ENCODE measurements at regions not wholly inside any gene's neighbourhood (a gene's known extent, or its start where the extent isn't known, plus 50 kb on each side); places are given as distances from the start of the nearest gene placed in this dataset.
"Not testable (repeated sequence)": the region's sequence is repeated elsewhere in the genome, so short reads cannot be mapped to it uniquely, and the experiment has no call there.

GRCh38 chrX:1126738-1127137 lies 85.7 kb downstream of the CRLF2 start:
- DNase-seq (no peak), ATAC-seq (replicated peaks in 1 of 4) (no peak)
- H3K4me1 Mint-ChIP-seq, result no peaks in the 10 kb centered on the region
- no peak overlapping the region for H3K27ac Mint-ChIP-seq
- no peaks in the 10 kb centered on the region for H3K9me3 Mint-ChIP-seq
- ChIA-PET POLR2A (no interaction called here), CTCF (no interaction called here)
- Histone ChIP-seq H3K27ac (ENCODE audit: low read length) (no peak overlapping the region), H3K4me1 (ENCODE audit: control insufficient read depth in 1 of 2, extremely low read depth in 1 of 2, insufficient read depth in 2 of 2, low read length in 2 of 2) (no peaks in the 10 kb centered on the region), H3K4me3 (ENCODE audit: control insufficient read depth in 1 of 2, extremely low read depth in 1 of 2, low read length in 1 of 2) (no peak overlapping the region), H3K27me3 (replicated peaks in 1 of 2; ENCODE audit: control insufficient read depth in 2 of 2, extremely low read depth in 1 of 2, insufficient read depth in 2 of 2, low read length in 1 of 2) (peaks cover 0 to 12% of the 10 kb centered on the region in 2 experiments), H3K9me3 (no peaks in the 10 kb centered on the region), H3K36me3 (ENCODE audit: control insufficient read depth in 2 of 2, extremely low read depth in 1 of 2, insufficient read depth in 1 of 2, low read length in 1 of 2) (no peaks in the 10 kb centered on the region)
- peaks cover 22 to 30% of the 10 kb centered on the region in 2 donors for H3K27me3 Mint-ChIP-seq
- WGBS (ENCODE audit: insufficient coverage), result 91% methylated on average over 3 of the region's 3 CpGs
- H3K4me3 Mint-ChIP-seq, result no peak overlapping the region
- no peaks in the 10 kb centered on the region for H3K36me3 Mint-ChIP-seq

- no peak overlapping the region for H3K27ac ChIP-seq (ENCODE audit: low read length)
- H3K36me3 ChIP-seq (ENCODE audit: control insufficient read depth in 2 of 2, extremely low read depth in 1 of 2, insufficient read depth in 1 of 2, low read length in 1 of 2), result no peaks in the 10 kb centered on the region
- DNase-seq (no peak), ATAC-seq (replicated peaks in 1 of 4) (no peak)
- Mint-ChIP-seq H3K9me3 (no peaks in the 10 kb centered on the region), H3K27ac (no peak overlapping the region), H3K27me3 (peaks cover 22 to 42% of the 10 kb centered on the region in 2 donors), H3K4me3 (no peak overlapping the region), H3K36me3 (no peaks in the 10 kb centered on the region), H3K4me1 (no peaks in the 10 kb centered on the region)
- no peak overlapping the region for H3K4me3 ChIP-seq (ENCODE audit: control insufficient read depth in 1 of 2, extremely low read depth in 1 of 2, low read length in 1 of 2)
- no peaks in the 10 kb centered on the region for H3K4me1 ChIP-seq (ENCODE audit: control insufficient read depth in 1 of 2, extremely low read depth in 1 of 2, insufficient read depth in 2 of 2, low read length in 2 of 2)
- no peaks in the 10 kb centered on the region for H3K9me3 ChIP-seq
- peaks cover 0 to 12% of the 10 kb centered on the region in 2 experiments for H3K27me3 ChIP-seq (replicated peaks in 1 of 2; ENCODE audit: control insufficient read depth in 2 of 2, extremely low read depth in 1 of 2, insufficient read depth in 2 of 2, low read length in 1 of 2)
- ChIA-PET POLR2A (no interaction called here), CTCF (no interaction called here)
- 75% methylated on average over 9 of the region's 11 CpGs for WGBS (ENCODE audit: insufficient coverage)
These were observed 87.9 kb downstream of the CRLF2 start for GRCh38 chrX:1124531-1124930.

- peaks cover 22 to 46% of the 10 kb centered on the region in 2 donors for H3K27me3 Mint-ChIP-seq
- H3K36me3 Mint-ChIP-seq; DNase-seq; H3K4me3 ChIP-seq (ENCODE audit: control insufficient read depth in 1 of 2, extremely low read depth in 1 of 2, low read length in 1 of 2); H3K9me3 ChIP-seq; H3K9me3 Mint-ChIP-seq; H3K4me1 Mint-ChIP-seq; H3K36me3 ChIP-seq (ENCODE audit: control insufficient read depth in 2 of 2, extremely low read depth in 1 of 2, insufficient read depth in 1 of 2, low read length in 1 of 2); H3K27ac ChIP-seq (ENCODE audit: low read length); H3K4me1 ChIP-seq (ENCODE audit: control insufficient read depth in 1 of 2, extremely low read depth in 1 of 2, insufficient read depth in 2 of 2, low read length in 2 of 2); H3K27ac Mint-ChIP-seq; CTCF ChIA-PET; POLR2A ChIA-PET; ATAC-seq (replicated peaks in 1 of 4); H3K4me3 Mint-ChIP-seq: not testable (repeated sequence)
- 95% methylated on average over 4 of the region's 12 CpGs for WGBS (ENCODE audit: insufficient coverage)
- H3K27me3 ChIP-seq (replicated peaks in 1 of 2; ENCODE audit: control insufficient read depth in 2 of 2, extremely low read depth in 1 of 2, insufficient read depth in 2 of 2, low read length in 1 of 2), result peaks cover 0 to 12% of the 10 kb centered on the region in 2 experiments
These were observed 89.6 kb downstream of the CRLF2 start for GRCh38 chrX:1122851-1123250.

- Mint-ChIP-seq H3K27ac (no peak overlapping the region), H3K27me3 (peaks cover 22 to 52% of the 10 kb centered on the region in 2 donors), H3K4me3 (no peak overlapping the region), H3K4me1 (no peaks in the 10 kb centered on the region), H3K36me3 (no peaks in the 10 kb centered on the region), H3K9me3 (no peaks in the 10 kb centered on the region)
- no peaks in the 10 kb centered on the region for H3K9me3 ChIP-seq
- H3K4me1 ChIP-seq (ENCODE audit: control insufficient read depth in 1 of 2, extremely low read depth in 1 of 2, insufficient read depth in 2 of 2, low read length in 2 of 2), result no peaks in the 10 kb centered on the region
- peaks cover 0 to 12% of the 10 kb centered on the region in 2 experiments for H3K27me3 ChIP-seq (replicated peaks in 1 of 2; ENCODE audit: control insufficient read depth in 2 of 2, extremely low read depth in 1 of 2, insufficient read depth in 2 of 2, low read length in 1 of 2)
- DNase-seq (no peak), ATAC-seq (replicated peaks in 1 of 4) (no peak)
- WGBS (ENCODE audit: insufficient coverage), result no CpG with 5 or more reads among the region's 2 CpGs
- H3K27ac ChIP-seq (ENCODE audit: low read length), result no peak overlapping the region
- ChIA-PET CTCF (no interaction called here), POLR2A (no interaction called here)
- no peaks in the 10 kb centered on the region for H3K36me3 ChIP-seq (ENCODE audit: control insufficient read depth in 2 of 2, extremely low read depth in 1 of 2, insufficient read depth in 1 of 2, low read length in 1 of 2)
- no peak overlapping the region for H3K4me3 ChIP-seq (ENCODE audit: control insufficient read depth in 1 of 2, extremely low read depth in 1 of 2, low read length in 1 of 2)
These were observed 93.2 kb downstream of the CRLF2 start for GRCh38 chrX:1119275-1119674.

GRCh38 chrX:1118572-1119199 lies 93.8 kb downstream of the CRLF2 start:
- no peaks in the 10 kb centered on the region for H3K9me3 Mint-ChIP-seq

GRCh38 chrX:1115411-1115810 lies 97.0 kb downstream of the CRLF2 start:
- not testable (repeated sequence) for H3K9me3 Mint-ChIP-seq

More at GRCh38 chrX:1118572-1119199, 93.8 kb downstream of the CRLF2 start:
- ATAC-seq (replicated peaks in 1 of 4), result no peak
- Histone ChIP-seq H3K27ac (ENCODE audit: low read length) (no peak overlapping the region), H3K36me3 (ENCODE audit: control insufficient read depth in 2 of 2, extremely low read depth in 1 of 2, insufficient read depth in 1 of 2, low read length in 1 of 2) (no peaks in the 10 kb centered on the region), H3K4me3 (ENCODE audit: control insufficient read depth in 1 of 2, extremely low read depth in 1 of 2, low read length in 1 of 2) (no peak overlapping the region), H3K4me1 (ENCODE audit: control insufficient read depth in 1 of 2, extremely low read depth in 1 of 2, insufficient read depth in 2 of 2, low read length in 2 of 2) (no peaks in the 10 kb centered on the region), H3K27me3 (replicated peaks in 1 of 2; ENCODE audit: control insufficient read depth in 2 of 2, extremely low read depth in 1 of 2, insufficient read depth in 2 of 2, low read length in 1 of 2) (peaks cover 0 to 13% of the 10 kb centered on the region in 2 experiments), H3K9me3 (no peaks in the 10 kb centered on the region)
- H3K4me3 Mint-ChIP-seq, result no peak overlapping the region
- DNase-seq, result no peak
- no peak overlapping the region for H3K27ac Mint-ChIP-seq
- ChIA-PET CTCF (no interaction called here), POLR2A (no interaction called here)
- no peaks in the 10 kb centered on the region for H3K4me1 Mint-ChIP-seq
- no peaks in the 10 kb centered on the region for H3K36me3 Mint-ChIP-seq
- peaks cover 18 to 50% of the 10 kb centered on the region in 2 donors for H3K27me3 Mint-ChIP-seq
- no CpG with 5 or more reads among the region's 4 CpGs for WGBS (ENCODE audit: insufficient coverage)

GRCh38 chrX:1112321-1112720 lies 100.1 kb downstream of the CRLF2 start:
- peaks cover 10 to 31% of the 10 kb centered on the region in 2 experiments for H3K27me3 ChIP-seq (replicated peaks in 1 of 2; ENCODE audit: control insufficient read depth in 2 of 2, extremely low read depth in 1 of 2, insufficient read depth in 2 of 2, low read length in 1 of 2)
- H3K27ac ChIP-seq (ENCODE audit: low read length), result no peak overlapping the region
- ATAC-seq (replicated peaks in 1 of 4), result no peak
- Mint-ChIP-seq H3K9me3 (peaks cover 0 to 10% (median 7%) of the 10 kb centered on the region in 3 donors), H3K36me3 (no peaks in the 10 kb centered on the region), H3K4me3 (peak overlapping the region in 1 of 3 donors; percentile 45), H3K4me1 (peaks cover 8 to 19% (median 15%) of the 10 kb centered on the region in 3 donors), H3K27me3 (peaks cover 37 to 51% of the 10 kb centered on the region in 2 donors), H3K27ac (no peak overlapping the region)
- POLR2A ChIA-PET, result no interaction called here
- no peak overlapping the region for H3K4me3 ChIP-seq (ENCODE audit: control insufficient read depth in 1 of 2, extremely low read depth in 1 of 2, low read length in 1 of 2)
- no peaks in the 10 kb centered on the region for H3K36me3 ChIP-seq (ENCODE audit: control insufficient read depth in 2 of 2, extremely low read depth in 1 of 2, insufficient read depth in 1 of 2, low read length in 1 of 2)
- CTCF ChIA-PET, result no interaction called here
- peaks cover 0 to 7% of the 10 kb centered on the region in 2 experiments for H3K4me1 ChIP-seq (ENCODE audit: control insufficient read depth in 1 of 2, extremely low read depth in 1 of 2, insufficient read depth in 2 of 2, low read length in 2 of 2)
- WGBS (ENCODE audit: insufficient coverage), result 45% methylated on average over 4 of the region's 9 CpGs
- DNase-seq, result no peak
- no peaks in the 10 kb centered on the region for H3K9me3 ChIP-seq

More at GRCh38 chrX:1115411-1115810, 97.0 kb downstream of the CRLF2 start:
- 75% methylated on average over 8 of the region's 12 CpGs for WGBS (ENCODE audit: insufficient coverage)
- H3K9me3 ChIP-seq; POLR2A ChIA-PET; ATAC-seq (replicated peaks in 1 of 4); H3K27ac Mint-ChIP-seq; CTCF ChIA-PET; H3K4me3 Mint-ChIP-seq; H3K4me3 ChIP-seq (ENCODE audit: control insufficient read depth in 1 of 2, extremely low read depth in 1 of 2, low read length in 1 of 2); DNase-seq; H3K4me1 ChIP-seq (ENCODE audit: control insufficient read depth in 1 of 2, extremely low read depth in 1 of 2, insufficient read depth in 2 of 2, low read length in 2 of 2); H3K27ac ChIP-seq (ENCODE audit: low read length); H3K36me3 ChIP-seq (ENCODE audit: control insufficient read depth in 2 of 2, extremely low read depth in 1 of 2, insufficient read depth in 1 of 2, low read length in 1 of 2); H3K36me3 Mint-ChIP-seq: not testable (repeated sequence)
- H3K4me1 Mint-ChIP-seq, result peaks cover 8 to 19% (median 15%) of the 10 kb centered on the region in 3 donors
- H3K27me3 ChIP-seq (replicated peaks in 1 of 2; ENCODE audit: control insufficient read depth in 2 of 2, extremely low read depth in 1 of 2, insufficient read depth in 2 of 2, low read length in 1 of 2), result peaks cover 10 to 13% of the 10 kb centered on the region in 2 experiments
- H3K27me3 Mint-ChIP-seq, result peaks cover 18 to 41% of the 10 kb centered on the region in 2 donors
